IMR-90 (cell line): ENCODE measurements at regions not wholly inside any gene's neighbourhood (a gene's known extent, or its start where the extent isn't known, plus 50 kb on each side); places are given as distances from the start of the nearest gene placed in this dataset.

ENCODE experiments used
- ATAC-seq: fragments of 200-7000 bp; cut with Tn5 transposase; 2 replicates; pipeline ENCODE4 v1.9.1; 2020; ENCODE audit warnings: low read depth, mild to moderate bottlenecking, moderate library complexity
- BruUV-seq: library from RNA; stranded (reverse); fragments of 400-500 nt; replicated peaks from 2 replicates; lab custom pipeline; 2021; lab: Mats Ljungman, UMichigan
- CTCF ChIA-PET: fragments of 300-600 bp; formaldehyde crosslinking; extraction: SDS; loops from one replicate; lab custom pipeline; 2021; ENCODE audit warnings: antibody characterized with exemption; lab: Yijun Ruan, JAX
- POLR2A ChIA-PET: fragments of 300-600 bp; sonication (Branson Sonifier 250); formaldehyde crosslinking; loops from one replicate; lab custom pipeline; 2022; ENCODE audit warnings: antibody characterized with exemption; ENCODE audit not compliant: unreplicated experiment; lab: Charles Lee
- DNase-seq: peaks from one replicate; pipeline ENCODE4 v3.0.0; 2013
- H2AFZ ChIP-seq: replicated peaks from 2 replicates; pipeline ENCODE3; 2013; ENCODE audit warnings: low read length, mild to moderate bottlenecking; ENCODE audit not compliant: poor library complexity
- H2AK5ac ChIP-seq: 2 replicates; pipeline ENCODE4 v1.6.1; 2013; ENCODE audit warnings: low read depth, low read length, inconsistent platforms
- H2AK9ac ChIP-seq: replicated peaks from 2 replicates; pipeline ENCODE3; 2013; ENCODE audit warnings: mild to moderate bottlenecking, low read depth, low read length, moderate library complexity; ENCODE audit not compliant: poor library complexity
- H2BK120ac ChIP-seq: 2 replicates; pipeline ENCODE4 v1.6.1; 2013; ENCODE audit warnings: low read depth, low read length, inconsistent platforms
- H2BK15ac ChIP-seq: 3 replicates; pipeline ENCODE4 v1.6.1; 2013; ENCODE audit warnings: low read depth, low read length, inconsistent platforms
- H2BK20ac ChIP-seq: 2 replicates; pipeline ENCODE4 v1.6.1; 2013; ENCODE audit warnings: low read depth, mild to moderate bottlenecking, inconsistent platforms, low read length, moderate library complexity
- H2BK5ac ChIP-seq: 2 replicates; pipeline ENCODE4 v1.6.1; 2013; ENCODE audit warnings: mild to moderate bottlenecking, low read depth, low read length, inconsistent platforms; ENCODE audit not compliant: poor library complexity, severe bottlenecking
- H3K14ac ChIP-seq: replicated peaks from 2 replicates; pipeline ENCODE4 v1.6.1; 2013; ENCODE audit warnings: low read depth, low read length, inconsistent platforms
- H3K18ac ChIP-seq: 2 replicates; pipeline ENCODE4 v1.6.1; 2013; ENCODE audit warnings: low read depth, low read length, control low read depth
- H3K23ac ChIP-seq: 2 replicates; pipeline ENCODE4 v1.6.1; 2013; ENCODE audit warnings: low read depth, low read length, inconsistent platforms
- H3K27ac ChIP-seq: 2 replicates; pipeline ENCODE4 v1.5.1; 2013; ENCODE audit warnings: mild to moderate bottlenecking, control low read depth, low read length; ENCODE audit not compliant: insufficient read depth
- H3K27me3 ChIP-seq: 2 replicates; pipeline ENCODE4 v1.6.1; 2013; ENCODE audit warnings: low read length; ENCODE audit not compliant: control insufficient read depth, insufficient read depth
- H3K36me3 ChIP-seq: 2 replicates; pipeline ENCODE4 v1.6.1; 2013; ENCODE audit warnings: low read length, mixed read lengths; ENCODE audit not compliant: control insufficient read depth, insufficient read depth
- H3K4ac ChIP-seq: 2 replicates; pipeline ENCODE4 v1.6.1; 2013; ENCODE audit warnings: low read depth, low read length, inconsistent platforms
- H3K4me1 ChIP-seq: 2 replicates; pipeline ENCODE4 v1.6.1; 2013; ENCODE audit warnings: low read length, mixed read lengths; ENCODE audit not compliant: control insufficient read depth, insufficient read depth
- H3K4me2 ChIP-seq: 2 replicates; pipeline ENCODE4 v1.6.1; 2013; ENCODE audit warnings: low read depth, mild to moderate bottlenecking, control low read depth, low read length, moderate library complexity
- H3K4me3 ChIP-seq: 2 replicates; pipeline ENCODE4 v1.5.1; 2013; ENCODE audit warnings: low read depth, mild to moderate bottlenecking, control low read depth, low read length, moderate library complexity; ENCODE audit not compliant: insufficient read depth
- H3K56ac ChIP-seq: 2 replicates; pipeline ENCODE4 v1.6.1; 2013; ENCODE audit warnings: low read length, inconsistent platforms; ENCODE audit not compliant: insufficient read depth; ENCODE audit errors: extremely low read depth
- H3K79me1 ChIP-seq, 2 experiments: 2 replicates each; pipeline ENCODE4 v1.6.1; 2013; ENCODE audit warnings: low read length in 2 of 2, inconsistent platforms in 1 of 2, low read depth in 1 of 2
- H3K9ac ChIP-seq: 2 replicates; pipeline ENCODE4 v1.6.1; 2013; ENCODE audit warnings: low read depth, low read length, control low read depth
- H3K9me1 ChIP-seq: 2 replicates; pipeline ENCODE4 v1.6.1; 2013; ENCODE audit warnings: low read length, inconsistent platforms; ENCODE audit not compliant: insufficient read depth
- H3K9me3 ChIP-seq: 2 replicates; pipeline ENCODE4 v1.6.1; 2013; ENCODE audit warnings: low read length; ENCODE audit not compliant: control insufficient read depth, insufficient read depth
- H4K20me1 ChIP-seq: 2 replicates; pipeline ENCODE4 v1.6.1; 2013; ENCODE audit warnings: low read length, inconsistent platforms; ENCODE audit not compliant: insufficient read depth
- H4K5ac ChIP-seq: 2 replicates; pipeline ENCODE4 v1.6.1; 2013; ENCODE audit warnings: mild to moderate bottlenecking, low read depth, low read length, control low read depth
- H4K8ac ChIP-seq, 2 experiments: 2 replicates each; pipeline ENCODE4 v1.6.1; 2013; ENCODE audit warnings: low read depth in 2 of 2, low read length in 2 of 2, control low read depth in 1 of 2, inconsistent platforms in 1 of 2
- H4K91ac ChIP-seq: 2 replicates; pipeline ENCODE4 v1.6.1; 2013; ENCODE audit warnings: low read depth, low read length, inconsistent platforms; ENCODE audit not compliant: insufficient read depth
- POLR2A ChIP-seq: IDR thresholded peaks from 2 replicates; pipeline ENCODE4 v1.6.1; 2012; ENCODE audit warnings: mild to moderate bottlenecking, low read depth, low read length
- WGBS, 2 experiments: methylation state at CpG; one replicate each; pipeline versions ENCODE4 v1.1.5 to v1.1.7; 2013; ENCODE audit warnings: missing lambda C conversion rate in 2 of 2; ENCODE audit not compliant: insufficient read length in 1 of 2; ENCODE audit errors: extremely low coverage in 2 of 2; 5-methylcytosine and 5-hydroxymethylcytosine counted together
- dilution Hi-C: fragments of 300-500 bp; cut with HindIII; formaldehyde crosslinking; loops from one replicate; pipeline ENCODE4 v1.14.3; 2018; ENCODE audit warnings: low sequenced_read_pairs; ENCODE audit not compliant: unreplicated experiment
- in situ Hi-C: fragments of 300-500 bp; cut with MboI; formaldehyde crosslinking; loops from 3 replicates; pipeline ENCODE4 v1.14.3; 2019; ENCODE audit warnings: low sequenced_read_pairs, inconsistent platforms, mixed read lengths
- intact Hi-C: fragments of 100-400 bp; cut with micrococcal nuclease; formaldehyde crosslinking; loops from 2 replicates; pipeline ENCODE4 v1.10.0; 2022

DNA sequence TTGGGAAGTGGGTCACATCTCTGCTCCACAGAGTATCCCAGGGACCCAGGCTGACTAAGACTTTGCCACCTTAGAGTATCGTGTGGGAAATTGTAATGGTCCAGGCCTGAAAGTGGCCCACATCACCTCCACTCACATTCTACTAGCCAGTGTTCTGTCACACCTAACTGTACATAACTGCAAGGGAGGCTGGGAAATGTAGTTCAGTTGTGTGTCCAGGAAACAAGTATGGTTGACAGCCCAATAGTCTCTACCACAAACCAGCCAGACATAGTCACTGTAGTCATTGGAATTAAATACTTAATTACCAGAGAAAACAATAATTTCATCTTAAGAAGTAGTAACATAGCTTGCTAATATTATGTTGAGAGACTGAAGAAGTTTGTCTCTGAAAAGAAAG, 233.4 kb upstream of the S100G start:
- CTCF ChIA-PET: interaction anchor here (0.6 to 1.8 kb wide), 2 partner anchors 28 to 64 kb away, joined by 4 to 5 read pairs; no protein-coding TSS in a partner anchor
- intact Hi-C loops (no loop called here), dilution Hi-C loops (no loop called here), in situ Hi-C loops (no loop called here)
- H4K5ac ChIP-seq: no peak overlapping the region
- no peaks in the 10 kb centered on the region for H3K36me3 ChIP-seq
- H2AFZ ChIP-seq: no peak overlapping the region
- H3K14ac ChIP-seq: no peak overlapping the region
- H2AK9ac ChIP-seq: no peak overlapping the region
- no peak for TF ChIP-seq POLR2A
- POLR2A ChIA-PET: no interaction called here
- no peaks in the 10 kb centered on the region for H3K79me1 ChIP-seq
- no peak overlapping the region for H4K91ac ChIP-seq
- H3K4me3 ChIP-seq: no peak overlapping the region
- no peak overlapping the region for H3K9ac ChIP-seq
- no peaks in the 10 kb centered on the region for H3K4me1 ChIP-seq
- no peak overlapping the region for H3K18ac ChIP-seq
- no peak overlapping the region for H4K8ac ChIP-seq
- H3K23ac ChIP-seq: no peak overlapping the region
- no peaks in the 10 kb centered on the region for H4K20me1 ChIP-seq
- no peak overlapping the region for H3K4me2 ChIP-seq
- WGBS, 2 experiments: no CpG with 5 or more reads among the region's 1 CpG
- H3K9me1 ChIP-seq: no peaks in the 10 kb centered on the region
- no peak overlapping the region for H2BK20ac ChIP-seq
- no peak overlapping the region for H2AK5ac ChIP-seq
- no peak overlapping the region for H2BK5ac ChIP-seq
- H3K56ac ChIP-seq: no peak overlapping the region
- BruUV-seq: no TSS peak
- no peak for ATAC-seq
- H2BK120ac ChIP-seq: no peak overlapping the region
- no peaks in the 10 kb centered on the region for H3K27me3 ChIP-seq
- peaks cover 2% of the 10 kb centered on the region; the same call in 1 of the 2 replicates for H3K9me3 ChIP-seq
- DNase-seq: no peak
- H2BK15ac ChIP-seq: no peak overlapping the region
- H3K4ac ChIP-seq: no peak overlapping the region
- H3K27ac ChIP-seq: no peak overlapping the region
